Skeletal muscle tissue (tissue), 3 donors: ENCODE measurements at regions not wholly inside any gene's neighbourhood (a gene's known extent, or its start where the extent isn't known, plus 50 kb on each side); places are given as distances from the start of the nearest gene placed in this dataset.

Source experiments
- H3K27ac ChIP-seq: one replicate; pipeline ENCODE4 v1.7.0; 2013; ENCODE audit warnings: mild to moderate bottlenecking, low read depth, low read length, inconsistent platforms
- H3K27me3 ChIP-seq, 3 donors: one replicate each; pipeline ENCODE4 v1.7.0; 2013; ENCODE audit warnings: low read length in 3 of 3; ENCODE audit not compliant: control insufficient read depth in 3 of 3, insufficient read depth in 3 of 3
- H3K36me3 ChIP-seq, 3 donors: one replicate each; pipeline ENCODE4 v1.7.0; 2013; ENCODE audit warnings: low read length in 3 of 3; ENCODE audit not compliant: control insufficient read depth in 3 of 3, insufficient read depth in 3 of 3
- H3K4me1 ChIP-seq, 3 donors: one replicate each; pipeline ENCODE4 v1.7.0; 2013; ENCODE audit warnings: low read length in 3 of 3, mild to moderate bottlenecking in 3 of 3; ENCODE audit not compliant: control insufficient read depth in 3 of 3, insufficient read depth in 3 of 3
- H3K4me3 ChIP-seq, 3 donors: one replicate each; pipeline ENCODE4 v1.7.0; 2013; ENCODE audit warnings: low read length in 3 of 3
- H3K9ac ChIP-seq, 3 donors: one replicate each; pipeline ENCODE4 v1.7.0; 2013; ENCODE audit warnings: low read length in 3 of 3, mild to moderate bottlenecking in 3 of 3, moderate library complexity in 2 of 3, low read depth in 1 of 3
- H3K9me3 ChIP-seq, 3 donors: one replicate each; pipeline ENCODE4 v1.7.0; 2013; ENCODE audit warnings: low read length in 3 of 3; ENCODE audit not compliant: control insufficient read depth in 3 of 3
- donor health status: Osteomylitis.

DNA sequence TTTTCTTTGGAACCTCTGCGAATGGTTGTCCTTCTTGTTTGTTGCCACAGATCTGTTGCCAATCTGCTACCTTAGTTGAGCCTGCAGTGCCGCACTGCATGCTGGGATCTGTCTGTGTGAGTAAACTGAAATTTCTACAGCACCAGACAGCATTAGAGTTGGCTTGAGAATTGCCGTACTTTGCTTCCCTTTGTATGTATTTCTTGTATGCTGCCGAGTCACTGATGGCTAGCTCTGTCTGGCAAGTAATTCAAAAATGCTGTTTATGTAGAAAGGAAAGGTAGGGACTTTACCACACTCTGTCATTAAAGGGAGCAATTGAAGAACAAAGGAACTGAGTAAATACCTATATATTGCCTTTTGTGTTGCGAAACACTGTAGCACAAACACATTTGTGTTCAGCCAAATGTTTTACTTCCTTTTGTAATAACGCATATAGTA is 857.4 kb downstream of the USP25 start:
- H3K4me3 ChIP-seq: peak overlapping the region; percentile 27 to 58 (median 49)
- H3K27me3 ChIP-seq: no peaks in the 10 kb centered on the region

DNA sequence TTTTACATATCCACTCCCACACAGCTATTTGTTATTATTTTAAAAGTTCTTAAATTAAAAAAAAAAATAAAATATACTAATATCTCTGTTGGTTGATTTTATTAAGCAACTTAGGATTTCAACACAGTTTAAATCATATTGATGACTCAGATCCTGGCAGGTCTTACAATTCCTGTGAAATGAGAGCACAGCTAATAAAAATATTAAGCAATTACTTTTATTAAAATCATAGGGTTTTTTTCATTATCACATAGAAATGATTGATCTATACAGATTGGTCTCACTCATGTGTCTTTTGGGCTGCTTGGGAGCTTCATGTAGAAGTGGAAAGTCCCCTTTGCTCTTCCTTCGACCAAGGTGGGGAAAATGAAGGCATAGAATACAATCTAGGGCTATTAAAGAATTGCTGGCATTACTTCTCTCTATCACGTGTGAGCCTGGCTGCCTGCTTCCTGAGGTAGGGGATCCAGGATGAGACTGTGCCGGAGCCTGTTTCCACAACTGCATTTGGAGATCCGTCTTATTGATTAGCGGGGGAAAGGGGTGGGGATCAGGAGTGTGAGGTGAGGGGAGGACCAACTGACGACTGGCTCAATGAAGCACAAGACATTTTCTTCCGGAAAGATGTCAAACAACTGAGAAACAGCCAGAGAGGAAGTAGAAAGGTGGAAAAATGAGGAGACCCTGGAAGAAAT is 858.0 kb downstream of the USP25 start:
- H3K9me3 ChIP-seq: no peaks in the 10 kb centered on the region
- peaks cover 4 to 9% (median 6%) of the 10 kb centered on the region in 3 donors for H3K4me1 ChIP-seq
- H3K4me3 ChIP-seq: peak overlapping the region; percentile 56 to 66 (median 64)
- H3K27ac ChIP-seq: peak overlapping the region; percentile 78
- no peaks in the 10 kb centered on the region for H3K27me3 ChIP-seq
- H3K36me3 ChIP-seq: no peaks in the 10 kb centered on the region
- H3K9ac ChIP-seq: peak overlapping the region in 2 of 3 donors; percentile 51 to 61

More for the DNA sequence above, 857.4 kb downstream of the USP25 start:
- Histone ChIP-seq H3K27ac (peak overlapping the region; percentile 51), H3K36me3 (no peaks in the 10 kb centered on the region), H3K9me3 (no peaks in the 10 kb centered on the region), H3K9ac (peak overlapping the region; percentile 41 to 66 (median 66)), H3K4me1 (peaks cover 4 to 9% (median 6%) of the 10 kb centered on the region in 3 donors)

DNA sequence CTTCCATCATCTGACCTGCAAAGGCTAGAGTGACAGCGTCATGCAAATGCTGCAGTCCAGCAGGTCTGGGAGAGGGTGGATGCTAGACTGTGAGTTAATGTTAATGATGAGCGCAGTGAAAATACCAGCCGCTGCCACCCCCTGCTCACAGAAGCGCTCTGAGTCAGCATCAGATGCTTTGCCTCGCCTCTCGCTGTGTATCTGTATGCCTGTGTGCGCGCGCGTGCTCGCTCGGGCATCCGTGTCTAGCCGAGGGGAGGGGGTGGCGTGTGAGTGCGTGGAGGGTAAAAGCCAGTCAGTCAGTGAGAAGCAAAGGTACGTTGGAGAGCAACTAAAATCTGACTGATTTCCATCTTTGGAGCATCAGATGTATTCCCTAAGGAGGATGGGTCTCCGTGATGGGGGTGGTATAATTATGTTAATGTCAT is 858.7 kb downstream of the USP25 start:
- peak overlapping the region in 2 of 3 donors; percentile 51 to 61 for H3K9ac ChIP-seq
- peak overlapping the region; percentile 56 to 66 (median 64) for H3K4me3 ChIP-seq
- no peaks in the 10 kb centered on the region for H3K36me3 ChIP-seq
- H3K4me1 ChIP-seq: peaks cover 4 to 9% (median 6%) of the 10 kb centered on the region in 3 donors
- H3K27ac ChIP-seq: peak overlapping the region; percentile 78
- no peaks in the 10 kb centered on the region for H3K27me3 ChIP-seq
- no peaks in the 10 kb centered on the region for H3K9me3 ChIP-seq

DNA sequence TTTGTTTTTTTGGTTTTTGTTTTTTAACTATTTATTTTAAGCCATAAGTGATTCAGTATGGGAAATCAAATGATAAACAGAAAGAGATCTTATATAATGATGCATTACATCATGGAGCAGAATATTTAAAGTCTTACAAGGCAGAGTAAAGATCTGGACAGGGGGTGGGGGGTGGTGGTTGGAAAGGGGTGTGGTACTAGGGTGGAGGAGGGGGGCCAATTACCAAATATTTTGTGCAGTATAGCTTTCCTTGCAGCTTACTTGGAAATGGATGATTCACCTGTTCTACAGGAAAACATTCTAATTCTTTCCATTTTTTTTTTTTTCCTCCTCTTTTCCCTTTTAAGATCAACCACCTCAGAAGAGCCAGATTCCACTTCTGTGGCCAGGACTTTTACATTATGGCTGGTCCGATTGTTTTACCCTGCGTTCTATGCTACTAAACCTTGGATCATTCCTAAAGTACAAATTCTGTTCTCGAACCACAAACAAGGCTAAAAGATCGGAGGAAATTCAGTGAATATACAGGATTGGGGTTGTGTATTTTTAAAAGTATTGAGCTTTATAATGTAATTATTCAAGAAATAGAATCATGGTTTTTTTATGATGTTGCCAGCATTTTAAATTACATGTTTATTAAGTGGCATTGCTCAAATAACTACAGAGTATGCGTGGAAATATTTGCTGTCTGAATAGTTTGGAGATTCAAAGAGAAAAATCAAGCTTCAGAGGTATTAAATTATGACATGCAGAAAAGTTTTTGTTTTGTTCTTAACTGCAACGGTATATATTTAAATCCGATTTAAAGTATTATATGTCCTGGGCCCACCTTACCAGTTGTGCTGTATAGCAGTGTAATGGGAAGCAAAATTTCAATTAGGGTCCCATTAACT is 859.5 kb downstream of the USP25 start:
- Histone ChIP-seq H3K9ac (no peak overlapping the region), H3K4me3 (no peak overlapping the region)

DNA sequence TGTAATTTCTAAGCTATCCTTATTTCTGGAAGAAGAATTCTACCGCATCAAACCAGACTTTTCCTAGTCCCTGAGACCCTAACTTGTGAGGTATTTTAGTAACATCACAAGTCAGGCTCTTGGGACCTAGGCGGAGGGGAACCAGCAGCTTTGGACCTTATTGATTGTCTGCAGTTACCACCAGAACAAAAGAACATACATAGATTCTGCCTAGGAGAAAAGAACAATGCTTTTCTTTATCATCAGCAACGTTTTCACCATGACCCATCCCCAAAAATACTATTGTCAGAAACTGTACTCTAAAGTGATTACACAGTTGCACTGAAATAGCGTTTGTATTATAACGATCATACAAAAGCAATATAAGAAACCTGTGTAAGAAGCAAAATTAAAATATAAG is 860.4 kb downstream of the USP25 start:
- Histone ChIP-seq H3K4me1 (peaks cover 4 to 9% (median 6%) of the 10 kb centered on the region in 3 donors), H3K27me3 (no peaks in the 10 kb centered on the region), H3K9ac (no peak overlapping the region), H3K27ac (no peak overlapping the region), H3K9me3 (no peaks in the 10 kb centered on the region), H3K4me3 (no peak overlapping the region), H3K36me3 (no peaks in the 10 kb centered on the region)

More for the DNA sequence above, 859.5 kb downstream of the USP25 start:
- Histone ChIP-seq H3K36me3 (no peaks in the 10 kb centered on the region), H3K9me3 (no peaks in the 10 kb centered on the region), H3K4me1 (peaks cover 4 to 9% (median 6%) of the 10 kb centered on the region in 3 donors), H3K27ac (no peak overlapping the region), H3K27me3 (no peaks in the 10 kb centered on the region)

DNA sequence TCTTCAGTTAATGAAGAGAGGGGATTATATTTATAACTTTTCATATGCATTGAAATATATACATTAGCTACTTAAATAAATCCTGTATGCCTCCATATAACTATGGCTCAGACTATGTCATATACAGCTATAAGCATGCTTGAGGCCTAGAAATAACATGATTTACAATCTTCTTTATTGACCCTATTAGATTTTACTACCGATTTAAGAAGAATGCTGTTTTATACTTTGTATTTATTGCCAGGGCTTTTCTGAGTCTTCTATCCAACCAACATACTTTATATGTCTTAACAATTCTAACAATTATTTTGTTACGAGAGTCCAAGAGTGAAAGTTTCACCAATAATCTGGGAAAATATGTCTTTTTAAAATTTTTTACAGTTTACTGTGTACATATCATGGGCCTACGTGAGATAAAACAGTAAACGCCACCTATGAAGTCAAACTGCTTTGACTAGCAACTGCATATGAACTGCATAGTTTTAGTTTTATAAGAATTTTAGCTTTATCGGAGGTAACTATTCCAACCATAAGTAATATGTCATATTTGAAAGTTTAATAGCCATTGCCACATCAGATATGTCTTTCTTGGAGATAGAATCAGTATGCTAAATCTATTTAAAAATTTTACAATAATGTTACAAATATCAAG is 861.0 kb downstream of the USP25 start:
- Histone ChIP-seq H3K27ac (no peak overlapping the region), H3K4me3 (no peak overlapping the region), H3K9me3 (no peaks in the 10 kb centered on the region), H3K36me3 (no peaks in the 10 kb centered on the region), H3K27me3 (no peaks in the 10 kb centered on the region), H3K4me1 (peaks cover 4 to 9% (median 6%) of the 10 kb centered on the region in 3 donors), H3K9ac (no peak overlapping the region)

DNA sequence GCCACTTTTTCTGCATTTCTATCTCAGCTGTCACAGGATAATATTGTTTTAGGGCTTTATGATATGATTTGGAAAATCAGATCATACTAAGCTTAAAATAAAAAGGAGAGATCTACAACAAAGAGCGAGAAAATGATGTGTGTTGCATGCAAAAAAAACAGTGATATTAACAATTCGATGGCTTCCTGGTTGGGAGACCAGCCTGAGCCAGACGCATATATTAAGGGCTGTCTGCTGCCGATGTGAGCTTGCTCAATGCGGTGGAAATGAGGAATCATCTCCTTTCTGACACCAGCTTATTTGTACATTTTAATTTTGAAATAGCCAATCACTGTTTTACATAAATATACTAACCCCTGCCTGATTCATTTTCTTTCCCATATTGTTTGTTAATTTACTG is 862.6 kb downstream of the USP25 start:
- Histone ChIP-seq H3K27me3 (no peaks in the 10 kb centered on the region), H3K4me1 (peaks cover under 1 to 6% (median 1%) of the 10 kb centered on the region in 3 donors), H3K9ac (no peak overlapping the region), H3K27ac (no peak overlapping the region), H3K9me3 (no peaks in the 10 kb centered on the region), H3K36me3 (peaks cover 0 to 5% (median 0%) of the 10 kb centered on the region in 3 donors), H3K4me3 (no peak overlapping the region)

DNA sequence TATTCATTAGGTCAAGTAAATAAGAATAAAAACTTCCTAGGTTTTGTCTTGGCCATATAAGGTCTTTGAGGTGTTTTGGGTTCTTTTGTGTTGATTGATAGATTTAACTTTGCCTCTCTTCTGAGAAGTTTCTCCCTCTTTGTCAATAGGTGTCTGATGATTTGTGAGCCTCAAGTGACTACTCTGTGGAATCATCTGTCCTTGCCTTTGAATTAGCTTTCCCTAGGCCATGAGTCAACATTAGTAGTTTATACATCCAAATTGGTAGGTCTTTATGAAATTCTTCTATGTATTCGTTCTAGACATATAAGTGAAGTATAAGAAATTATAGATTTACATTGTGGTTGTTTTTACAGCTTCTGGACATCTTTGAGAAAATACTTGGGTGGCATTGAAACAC is 864.4 kb downstream of the USP25 start:
- no peaks in the 10 kb centered on the region for H3K27me3 ChIP-seq
- H3K27ac ChIP-seq: no peak overlapping the region
- H3K9me3 ChIP-seq: no peaks in the 10 kb centered on the region
- H3K9ac ChIP-seq: no peak overlapping the region
- H3K4me3 ChIP-seq: no peak overlapping the region
- H3K4me1 ChIP-seq: no peaks in the 10 kb centered on the region
- peaks cover 0 to 5% (median 0%) of the 10 kb centered on the region in 3 donors for H3K36me3 ChIP-seq

DNA sequence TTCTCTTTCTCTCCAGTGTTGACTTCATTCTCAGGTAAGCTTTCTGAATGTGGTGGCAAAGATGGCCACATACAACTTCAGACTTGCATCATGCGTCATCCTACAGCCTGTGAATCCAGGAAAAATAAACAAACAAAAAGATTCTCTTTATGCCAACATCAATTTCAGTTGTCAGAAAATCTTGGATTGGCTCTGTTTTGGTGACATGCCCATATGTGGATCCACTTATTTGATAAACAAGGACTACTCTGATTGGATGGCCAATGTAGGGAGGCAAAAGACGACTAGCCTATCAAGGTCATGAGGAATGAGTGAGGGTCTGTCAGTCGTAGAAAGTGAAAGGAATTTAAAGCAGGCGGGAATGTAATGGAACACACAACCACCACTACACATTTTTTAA is 866.6 kb downstream of the USP25 start:
- no peaks in the 10 kb centered on the region for H3K27me3 ChIP-seq
- H3K4me1 ChIP-seq: no peaks in the 10 kb centered on the region
- no peaks in the 10 kb centered on the region for H3K9me3 ChIP-seq
- H3K4me3 ChIP-seq: no peak overlapping the region
- peaks cover 0 to 5% (median 0%) of the 10 kb centered on the region in 3 donors for H3K36me3 ChIP-seq
- no peak overlapping the region for H3K9ac ChIP-seq
- no peak overlapping the region for H3K27ac ChIP-seq
